ENCODE measurements at regions not wholly inside any gene's neighbourhood (a gene's known extent, or its start where the extent isn't known, plus 50 kb on each side); places are given as distances from the start of the nearest gene placed in this dataset.
"Not testable (repeated sequence)": the region's sequence is repeated elsewhere in the genome, so short reads cannot be mapped to it uniquely, and the experiment has no call there.

DNA sequence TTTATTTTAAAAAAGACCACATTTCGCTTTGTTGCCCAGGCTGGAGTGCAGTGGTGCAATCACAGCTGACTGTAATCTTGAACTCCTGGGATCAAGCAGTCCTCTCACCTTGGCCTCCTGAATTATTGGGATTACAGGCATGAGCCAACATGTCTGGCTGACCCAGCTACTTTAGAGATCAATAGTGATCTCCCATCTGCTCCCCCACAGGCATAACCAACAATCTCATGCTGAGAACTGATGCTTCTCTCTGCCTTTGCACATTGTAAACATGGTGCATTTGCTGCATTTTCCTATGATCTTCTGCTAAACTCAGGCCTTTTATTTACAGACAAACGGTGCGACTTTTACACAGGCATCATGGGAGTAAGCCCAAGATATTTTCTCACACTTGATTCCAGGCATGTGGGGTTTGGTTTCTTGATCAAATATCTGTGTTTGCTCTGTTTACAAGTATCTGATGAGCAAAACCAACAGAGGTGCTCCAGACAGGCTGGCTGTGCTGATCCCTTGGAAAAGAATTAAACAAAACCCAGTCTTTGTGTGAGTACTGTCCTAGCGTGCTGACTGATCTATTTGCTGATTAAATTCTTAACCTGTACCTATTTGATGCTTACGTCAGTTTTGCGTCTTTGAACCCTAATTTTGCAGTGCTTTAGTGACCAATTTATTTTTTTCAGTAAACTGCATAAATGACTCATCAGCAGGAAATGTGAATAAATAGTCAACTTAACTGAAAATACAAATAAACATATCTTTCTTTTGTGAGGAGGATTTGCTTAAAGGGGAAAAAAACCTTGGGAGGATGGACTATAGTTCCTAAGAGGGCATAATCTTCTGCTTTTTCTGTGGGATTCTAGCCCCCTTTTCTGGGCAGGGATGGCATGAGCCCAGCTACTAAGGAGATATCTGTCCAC, 191.7 kb upstream of the NR3C1 start:
- TF ChIP-seq CTCF (IDR thresholded peaks at IDR 0.05), result no peak
- intact Hi-C loops (cut with DNase I), result no loop called here
- Histone ChIP-seq H3K9me3 (no peaks in the 10 kb centered on the region), H3K4me1 (no peaks in the 10 kb centered on the region), H3K27me3 (no peaks in the 10 kb centered on the region), H3K36me3 (no peaks in the 10 kb centered on the region), H3K27ac (no peak overlapping the region), H3K4me3 (no peak overlapping the region)
- DNase-seq (ENCODE audit: low spot score in 2 of 2), result no peak

- no peaks in the 10 kb centered on the region for H3K4me1 ChIP-seq
- no peaks in the 10 kb centered on the region for H3K9me3 ChIP-seq
- H3K4me3 ChIP-seq, result no peak overlapping the region
- no peak overlapping the region for H3K27ac ChIP-seq
- H3K36me3 ChIP-seq, result no peaks in the 10 kb centered on the region
- intact Hi-C loops (cut with DNase I), result no loop called here
- no peaks in the 10 kb centered on the region for H3K27me3 ChIP-seq
- no peak for DNase-seq (ENCODE audit: low spot score in 2 of 2)
- TF ChIP-seq CTCF (IDR thresholded peaks at IDR 0.05), result no peak
These were observed 190.2 kb upstream of the NR3C1 start for GRCh38 chr5:143593723-143594122.

- no peak overlapping the region for H3K27ac ChIP-seq
- DNase-seq (ENCODE audit: low spot score in 2 of 2), result no peak
- H3K27me3 ChIP-seq, result no peaks in the 10 kb centered on the region
- H3K36me3 ChIP-seq, result no peaks in the 10 kb centered on the region
- no peak for TF ChIP-seq CTCF (IDR thresholded peaks at IDR 0.05)
- H3K4me3 ChIP-seq, result no peak overlapping the region
- no peaks in the 10 kb centered on the region for H3K9me3 ChIP-seq
- H3K4me1 ChIP-seq, result peaks cover 0 to under 1% of the 10 kb centered on the region in 2 donors
- intact Hi-C loops (cut with DNase I), result no loop called here
These were observed 189.2 kb upstream of the NR3C1 start for GRCh38 chr5:143592648-143593047.

- H3K4me1 ChIP-seq, result peaks cover 4 to 12% of the 10 kb centered on the region in 2 donors
- no peak overlapping the region for H3K27ac ChIP-seq
- H3K36me3 ChIP-seq, result no peaks in the 10 kb centered on the region
- no peaks in the 10 kb centered on the region for H3K27me3 ChIP-seq
- intact Hi-C loops (cut with DNase I), result no loop called here
- no peak for DNase-seq (ENCODE audit: low spot score in 2 of 2)
- TF ChIP-seq CTCF (IDR thresholded peaks at IDR 0.05), result no peak
- H3K4me3 ChIP-seq, result no peak overlapping the region
- no peaks in the 10 kb centered on the region for H3K9me3 ChIP-seq
These were observed 185.6 kb upstream of the NR3C1 start for GRCh38 chr5:143588933-143589662.

GRCh38 chr5:143588121-143588520, 184.6 kb upstream of the NR3C1 start:
- peaks cover 4 to 12% of the 10 kb centered on the region in 2 donors for H3K4me1 ChIP-seq
- H3K9me3 ChIP-seq; H3K36me3 ChIP-seq; H3K4me3 ChIP-seq; DNase-seq (ENCODE audit: low spot score in 2 of 2); intact Hi-C loops (cut with DNase I); H3K27ac ChIP-seq; H3K27me3 ChIP-seq: not testable (repeated sequence)

DNA sequence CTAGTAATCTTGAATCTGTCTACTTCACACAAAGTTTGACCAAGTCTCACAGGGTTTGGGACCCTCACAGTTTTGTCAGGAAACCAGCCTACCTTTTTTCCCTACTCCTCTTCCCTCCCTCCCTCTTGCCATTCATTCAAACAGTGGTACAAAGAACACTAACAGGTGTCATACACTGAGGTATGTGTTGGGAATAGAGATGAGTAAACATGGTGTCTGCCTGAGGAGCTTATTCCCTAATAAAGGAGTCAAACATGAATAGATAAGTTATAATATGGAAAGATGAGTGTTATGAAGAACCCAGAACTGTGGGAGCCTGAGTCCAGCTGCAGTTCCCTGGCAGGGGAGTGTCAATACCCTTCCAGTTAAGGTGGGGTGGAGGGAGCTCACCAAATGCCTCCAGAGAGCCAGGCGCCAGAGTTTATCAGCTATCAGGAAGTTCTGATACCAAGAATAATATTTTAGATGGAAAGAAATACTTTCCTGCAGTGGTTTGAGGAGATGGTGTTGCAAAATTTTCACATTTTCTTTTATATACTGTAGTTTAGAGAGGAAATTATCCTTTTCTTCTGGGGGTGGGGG, 183.4 kb upstream of the NR3C1 start:
- H3K27ac ChIP-seq, result no peak overlapping the region
- no peaks in the 10 kb centered on the region for H3K36me3 ChIP-seq
- intact Hi-C loops (cut with DNase I), result no loop called here
- no peaks in the 10 kb centered on the region for H3K9me3 ChIP-seq
- no peaks in the 10 kb centered on the region for H3K27me3 ChIP-seq
- DNase-seq (ENCODE audit: low spot score in 2 of 2), result no peak
- no peak for TF ChIP-seq CTCF (IDR thresholded peaks at IDR 0.05)
- peaks cover 4 to 12% of the 10 kb centered on the region in 2 donors for H3K4me1 ChIP-seq
- H3K4me3 ChIP-seq, result no peak overlapping the region

Data from ascending aorta (tissue), 2 donors.